Activated B cell treated with CpG ODN at 0.5 μM for 24 hours (primary cell): ENCODE measurements at regions not wholly inside any gene's neighbourhood (a gene's known extent, or its start where the extent isn't known, plus 50 kb on each side); places are given as distances from the start of the nearest gene placed in this dataset.

ENCODE experiments used
- ATAC-seq: fragments of 200-7000 bp; cut with Tn5 transposase; one replicate; pipeline ENCODE4 v1.10.0; 2021; ENCODE audit warnings: low read depth, mild to moderate bottlenecking, moderate library complexity
- CTCF ChIA-PET: fragments of 350-600 bp; sonication (Branson Sonifier 250); formaldehyde crosslinking; loops from one replicate; lab custom pipeline; 2021; ENCODE audit warnings: antibody characterized with exemption; lab: Charles Lee
- POLR2A ChIA-PET: fragments of 350-600 bp; sonication (Branson Sonifier 250); formaldehyde crosslinking; loops from one replicate; lab custom pipeline; 2021; ENCODE audit warnings: antibody characterized with exemption; lab: Charles Lee
- DNase-seq: peaks from one replicate; pipeline ENCODE4 v3.0.0; 2022
- H3K27ac Mint-ChIP-seq: one replicate; pipeline ENCODE4 v1.8.0; 2020; ENCODE audit warnings: mixed read lengths
- H3K27me3 Mint-ChIP-seq: one replicate; pipeline ENCODE4 v1.8.0; 2021; ENCODE audit warnings: mixed read lengths
- H3K36me3 Mint-ChIP-seq: one replicate; pipeline ENCODE4 v1.8.0; 2021; ENCODE audit warnings: low read depth, mixed read lengths
- H3K4me1 Mint-ChIP-seq: one replicate; pipeline ENCODE4 v1.8.0; 2021; ENCODE audit warnings: mixed read lengths
- H3K4me3 Mint-ChIP-seq: one replicate; pipeline ENCODE4 v1.8.0; 2020; ENCODE audit warnings: mild to moderate bottlenecking, mixed read lengths
- H3K9me3 Mint-ChIP-seq: one replicate; pipeline ENCODE4 v1.8.0; 2020; ENCODE audit warnings: mixed read lengths
- CTCF ChIP-seq: fragments of 200-600 bp; IDR thresholded peaks from one replicate; pipeline ENCODE4 v1.8.0; 2022; ENCODE audit warnings: antibody characterized with exemption, mild to moderate bottlenecking
- intact Hi-C: fragments of 100-400 bp; cut with micrococcal nuclease; formaldehyde crosslinking; loops from one replicate; pipeline ENCODE4 v1.15.1; 2024

GRCh38 chr3:107881509-107881908 lies 209.3 kb downstream of the CD47 start:
- CTCF ChIA-PET = no interaction called here
- ATAC-seq (no peak), DNase-seq (no peak)
- Mint-ChIP-seq H3K27me3 (no peaks in the 10 kb centered on the region), H3K4me3 (no peak overlapping the region), H3K4me1 (no peaks in the 10 kb centered on the region), H3K27ac (no peak overlapping the region), H3K36me3 (no peaks in the 10 kb centered on the region), H3K9me3 (no peaks in the 10 kb centered on the region)
- intact Hi-C loops = no loop called here
- POLR2A ChIA-PET = no interaction called here
- TF ChIP-seq CTCF = no peak

- ATAC-seq = no peak
- no peak for TF ChIP-seq CTCF
Observed at GRCh38 chr3:107880702-107881101, 210.1 kb downstream of the CD47 start.

GRCh38 chr3:107877936-107878335 lies 212.9 kb downstream of the CD47 start:
- no peak for TF ChIP-seq CTCF
- no peaks in the 10 kb centered on the region for H3K36me3 Mint-ChIP-seq
- intact Hi-C loops = no loop called here
- H3K27me3 Mint-ChIP-seq = no peaks in the 10 kb centered on the region
- H3K4me3 Mint-ChIP-seq = no peak overlapping the region
- no peak for DNase-seq
- CTCF ChIA-PET = no interaction called here
- H3K27ac Mint-ChIP-seq = no peak overlapping the region
- H3K4me1 Mint-ChIP-seq = no peaks in the 10 kb centered on the region
- ATAC-seq = no peak
- POLR2A ChIA-PET = no interaction called here
- no peaks in the 10 kb centered on the region for H3K9me3 Mint-ChIP-seq

More at GRCh38 chr3:107880702-107881101, 210.1 kb downstream of the CD47 start:
- Mint-ChIP-seq H3K27ac (no peak overlapping the region), H3K4me3 (no peak overlapping the region), H3K27me3 (no peaks in the 10 kb centered on the region), H3K9me3 (no peaks in the 10 kb centered on the region), H3K36me3 (no peaks in the 10 kb centered on the region), H3K4me1 (no peaks in the 10 kb centered on the region)
- no peak for DNase-seq
- ChIA-PET CTCF (no interaction called here), POLR2A (no interaction called here)
- intact Hi-C loops = no loop called here

GRCh38 chr3:107870943-107871638 lies 219.7 kb downstream of the CD47 start:
- no peak overlapping the region for H3K4me3 Mint-ChIP-seq
- ATAC-seq = no peak
- no peaks in the 10 kb centered on the region for H3K4me1 Mint-ChIP-seq
- peaks cover 2% of the 10 kb centered on the region for H3K9me3 Mint-ChIP-seq
- CTCF ChIA-PET = no interaction called here
- no peak for TF ChIP-seq CTCF
- no peak overlapping the region for H3K27ac Mint-ChIP-seq
- intact Hi-C loops = no loop called here
- POLR2A ChIA-PET = no interaction called here
- no peaks in the 10 kb centered on the region for H3K36me3 Mint-ChIP-seq
- no peaks in the 10 kb centered on the region for H3K27me3 Mint-ChIP-seq
- no peak for DNase-seq

GRCh38 chr3:107870096-107870495 lies 220.7 kb downstream of the CD47 start:
- CTCF ChIA-PET = no interaction called here
- intact Hi-C loops = no loop called here
- H3K4me1 Mint-ChIP-seq = no peaks in the 10 kb centered on the region
- H3K9me3 Mint-ChIP-seq = peaks cover 2% of the 10 kb centered on the region
- H3K27ac Mint-ChIP-seq = no peak overlapping the region
- no peaks in the 10 kb centered on the region for H3K27me3 Mint-ChIP-seq
- TF ChIP-seq CTCF = no peak
- ATAC-seq (no peak), DNase-seq (no peak)
- no peak overlapping the region for H3K4me3 Mint-ChIP-seq
- POLR2A ChIA-PET = no interaction called here
- H3K36me3 Mint-ChIP-seq = no peaks in the 10 kb centered on the region
